NT2/D1 (cell line): ENCODE measurements at regions not wholly inside any gene's neighbourhood (a gene's known extent, or its start where the extent isn't known, plus 50 kb on each side); places are given as distances from the start of the nearest gene placed in this dataset.

ENCODE experiments used
- DNase-seq: peaks from one replicate; pipeline ENCODE4 v3.0.0-alpha.2; 2011; ENCODE audit warnings: low read depth, low spot score
- H3K27me3 ChIP-seq: 2 replicates; pipeline ENCODE4 v1.6.0; 2011; ENCODE audit warnings: mild to moderate bottlenecking; ENCODE audit not compliant: insufficient read length, insufficient read depth
- H3K36me3 ChIP-seq: 2 replicates; pipeline ENCODE4 v1.6.1; 2011; ENCODE audit warnings: mild to moderate bottlenecking, low read length, mixed read lengths; ENCODE audit not compliant: insufficient read depth, insufficient read length
- H3K4me1 ChIP-seq: 2 replicates; pipeline ENCODE4 v1.5.1; 2011; ENCODE audit not compliant: insufficient read depth, insufficient read length
- H3K4me3 ChIP-seq: 2 replicates; pipeline ENCODE4 v1.5.1; 2011; ENCODE audit warnings: low read depth; ENCODE audit not compliant: insufficient read length
- H3K9ac ChIP-seq: 2 replicates; pipeline ENCODE4 v1.6.0; 2011; ENCODE audit warnings: low read depth; ENCODE audit not compliant: insufficient read length
- H3K9me3 ChIP-seq: 2 replicates; pipeline ENCODE4 v1.5.1; 2011; ENCODE audit warnings: mild to moderate bottlenecking, low read length; ENCODE audit not compliant: insufficient read depth
- SUZ12 ChIP-seq: IDR thresholded peaks from 2 replicates; pipeline ENCODE4 v1.6.1; 2011; ENCODE audit not compliant: insufficient read length, insufficient read depth; ENCODE audit errors: extremely low read depth
- YY1 ChIP-seq: IDR thresholded peaks from 2 replicates; pipeline ENCODE4 v1.6.1; 2011; ENCODE audit not compliant: insufficient read length, insufficient read depth
- ZNF274 ChIP-seq: IDR thresholded peaks from 2 replicates; pipeline ENCODE4 v1.6.1; 2011; ENCODE audit warnings: mild to moderate bottlenecking, low read depth, low read length

- peaks cover 51% of the 10 kb centered on the region for H3K36me3 ChIP-seq
- TF ChIP-seq YY1 (no peak), ZNF274 (no peak), SUZ12 (no peak)
- H3K4me1 ChIP-seq, result peaks cover 3% of the 10 kb centered on the region
- H3K27me3 ChIP-seq, result no peaks in the 10 kb centered on the region
- H3K9me3 ChIP-seq, result no peaks in the 10 kb centered on the region
- H3K9ac ChIP-seq, result no peak overlapping the region
- no peak overlapping the region for H3K4me3 ChIP-seq
- no peak for DNase-seq
Observed at GRCh38 chr19:46922465-46922864, 61.7 kb downstream of the ARHGAP35 start.

DNA sequence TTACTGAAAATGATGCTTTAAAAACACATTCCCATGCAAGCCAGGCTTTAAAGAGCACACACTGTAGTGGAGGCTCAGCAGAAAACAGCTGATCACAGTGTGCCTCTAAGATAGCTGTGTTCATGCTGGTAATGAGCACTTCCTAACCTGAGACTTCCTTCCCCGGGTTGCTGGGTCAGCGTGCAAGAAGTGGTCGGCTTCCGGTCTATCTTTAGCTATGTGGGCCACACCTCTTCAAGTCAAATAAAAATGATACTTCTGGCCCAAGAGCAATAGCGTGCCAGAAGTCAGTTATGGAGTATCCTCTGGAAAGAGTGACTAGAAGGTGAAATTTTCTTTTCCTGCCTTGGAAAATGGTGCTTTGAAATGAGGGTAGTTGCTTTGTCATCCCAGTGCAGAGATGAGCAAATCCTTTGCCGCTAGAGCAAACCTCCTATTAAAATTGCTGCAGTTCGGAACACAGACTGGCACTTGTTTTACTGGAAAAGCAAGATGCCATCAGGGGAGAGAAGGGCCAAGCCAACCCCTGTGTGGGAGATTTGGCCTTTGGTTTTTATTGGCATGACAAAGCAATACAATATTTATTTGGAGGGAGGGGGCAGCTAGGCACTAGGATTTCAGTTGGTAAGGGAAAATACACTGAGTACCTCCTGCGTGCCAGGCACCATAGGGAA is 64.2 kb downstream of the ARHGAP35 start:
- peaks cover 36% of the 10 kb centered on the region for H3K36me3 ChIP-seq
- H3K4me3 ChIP-seq, result no peak overlapping the region
- H3K9me3 ChIP-seq, result no peaks in the 10 kb centered on the region
- TF ChIP-seq YY1 (no peak), SUZ12 (no peak), ZNF274 (no peak)
- H3K9ac ChIP-seq, result no peak overlapping the region
- DNase-seq, result no peak
- no peaks in the 10 kb centered on the region for H3K27me3 ChIP-seq
- H3K4me1 ChIP-seq, result peaks cover 5% of the 10 kb centered on the region

DNA sequence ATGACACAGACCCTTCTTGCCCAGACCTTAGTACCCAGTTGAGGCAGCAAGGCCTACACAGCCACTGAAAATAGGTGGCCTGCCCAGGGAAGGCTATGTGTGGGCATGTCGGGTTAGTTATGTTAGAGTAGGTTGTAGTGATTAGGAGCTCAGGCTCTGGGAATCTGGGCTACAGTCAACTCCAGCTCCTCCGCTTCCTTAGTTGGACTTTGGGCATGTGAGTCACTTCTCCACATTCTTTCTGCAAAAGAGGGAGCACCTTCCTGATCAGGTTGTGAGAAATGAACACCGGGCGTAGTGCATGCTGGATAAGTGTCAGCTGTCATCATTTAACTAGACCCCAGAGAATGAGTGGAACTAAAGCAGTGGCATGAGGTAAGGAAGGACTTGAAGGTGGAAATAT is 64.8 kb downstream of the ARHGAP35 start:
- peaks cover 5% of the 10 kb centered on the region for H3K4me1 ChIP-seq
- no peak for DNase-seq
- no peaks in the 10 kb centered on the region for H3K9me3 ChIP-seq
- no peak overlapping the region for H3K9ac ChIP-seq
- H3K4me3 ChIP-seq, result no peak overlapping the region
- no peak for TF ChIP-seq SUZ12
- TF ChIP-seq ZNF274, result no peak
- no peak for TF ChIP-seq YY1
- H3K27me3 ChIP-seq, result no peaks in the 10 kb centered on the region
- peaks cover 31% of the 10 kb centered on the region for H3K36me3 ChIP-seq

GRCh38 chr19:46926170-46927071 is 65.6 kb downstream of the ARHGAP35 start:
- Histone ChIP-seq H3K9ac (no peak overlapping the region), H3K36me3 (peaks cover 28% of the 10 kb centered on the region), H3K4me1 (peaks cover 5% of the 10 kb centered on the region), H3K9me3 (no peaks in the 10 kb centered on the region), H3K4me3 (no peak overlapping the region), H3K27me3 (no peaks in the 10 kb centered on the region)
- TF ChIP-seq SUZ12 (no peak), YY1 (no peak), ZNF274 (no peak)
- no peak for DNase-seq

- Histone ChIP-seq H3K4me1 (peaks cover 5% of the 10 kb centered on the region), H3K9ac (no peak overlapping the region), H3K9me3 (no peaks in the 10 kb centered on the region), H3K4me3 (no peak overlapping the region), H3K36me3 (peaks cover 21% of the 10 kb centered on the region), H3K27me3 (no peaks in the 10 kb centered on the region)
- TF ChIP-seq YY1 (no peak), ZNF274 (no peak), SUZ12 (no peak)
- no peak for DNase-seq
Observed at GRCh38 chr19:46927106-46927505, 66.3 kb downstream of the ARHGAP35 start.

DNA sequence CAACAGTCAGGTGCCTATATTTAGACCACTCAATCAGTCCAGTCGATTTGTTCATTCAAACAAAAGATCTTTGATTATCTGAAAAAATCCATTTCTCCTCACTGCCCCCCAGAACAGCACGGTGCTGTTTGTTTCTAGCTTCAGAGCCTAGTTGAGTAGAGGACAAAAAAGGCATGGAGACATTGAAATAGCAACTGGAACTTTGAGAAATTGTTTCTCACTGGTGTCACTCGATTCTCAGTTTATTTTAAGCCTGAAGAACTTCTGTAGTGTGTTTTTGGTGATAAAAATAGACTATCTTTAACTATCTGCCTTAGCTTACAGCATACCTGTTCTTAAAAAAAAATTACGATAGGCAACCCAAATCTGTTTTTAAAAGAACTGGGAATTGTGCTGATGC is 67.1 kb downstream of the ARHGAP35 start:
- Histone ChIP-seq H3K4me3 (no peak overlapping the region), H3K27me3 (no peaks in the 10 kb centered on the region), H3K4me1 (peaks cover 5% of the 10 kb centered on the region), H3K9me3 (no peaks in the 10 kb centered on the region), H3K9ac (no peak overlapping the region), H3K36me3 (peaks cover 15% of the 10 kb centered on the region)
- no peak for DNase-seq
- no peak for TF ChIP-seq YY1
- TF ChIP-seq SUZ12, result no peak
- TF ChIP-seq ZNF274, result no peak

DNA sequence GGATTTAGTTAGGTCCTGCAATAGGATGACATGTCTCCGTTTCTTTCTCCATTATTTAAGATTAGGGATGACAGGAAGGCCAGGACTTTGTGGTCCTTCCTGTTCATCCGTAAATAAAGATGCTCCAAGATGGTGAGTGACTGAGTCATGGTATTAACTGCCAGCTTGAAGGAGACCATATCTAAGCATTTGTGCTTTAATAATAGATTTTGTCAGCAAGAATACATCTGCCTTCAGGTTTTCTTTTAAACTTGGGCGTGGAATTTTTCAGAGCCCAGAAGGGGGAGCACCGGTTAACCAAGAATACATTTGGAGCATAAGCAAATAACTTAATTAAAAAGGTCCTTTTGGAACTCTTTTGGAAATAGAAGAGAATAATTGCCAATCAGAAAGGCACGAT is 68.2 kb downstream of the ARHGAP35 start:
- Histone ChIP-seq H3K36me3 (peaks cover 15% of the 10 kb centered on the region), H3K9me3 (no peaks in the 10 kb centered on the region), H3K4me3 (no peak overlapping the region), H3K27me3 (no peaks in the 10 kb centered on the region), H3K9ac (no peak overlapping the region), H3K4me1 (peaks cover 5% of the 10 kb centered on the region)
- no peak for DNase-seq
- no peak for TF ChIP-seq ZNF274
- no peak for TF ChIP-seq SUZ12
- no peak for TF ChIP-seq YY1
